Astrocyte of the cerebellum (primary cell): ENCODE measurements at regions not wholly inside any gene's neighbourhood (a gene's known extent, or its start where the extent isn't known, plus 50 kb on each side); places are given as distances from the start of the nearest gene placed in this dataset.

Source experiments
- DNase-seq: peaks from one replicate; pipeline ENCODE4 v3.0.0-alpha.2; 2011; ENCODE audit warnings: low read depth
- H3K4me3 ChIP-seq: 2 replicates; pipeline ENCODE4 v1.5.1; 2011; ENCODE audit warnings: mild to moderate bottlenecking, low read depth, low read length, moderate library complexity
- CTCF ChIP-seq: IDR thresholded peaks from 2 replicates; pipeline ENCODE4 v1.5.1; 2012; ENCODE audit warnings: low read length, low read depth, moderate library complexity, mild to moderate bottlenecking; ENCODE audit errors: missing control alignments
- in situ Hi-C: cut with HindIII; loops from 2 replicates; pipeline ENCODE4 v1.10.0; 2017; ENCODE audit warnings: low sequenced_read_pairs

GRCh38 chr2:217286833-217287232, 427.0 kb upstream of the TNP1 start:
- peak; percentile 79 for DNase-seq
- no peak for TF ChIP-seq CTCF
- in situ Hi-C loops, result no loop called here
- no peak overlapping the region for H3K4me3 ChIP-seq

- no peak for TF ChIP-seq CTCF
- H3K4me3 ChIP-seq, result no peak overlapping the region
- in situ Hi-C loops, result no loop called here
- no peak for DNase-seq
Measured at GRCh38 chr2:217285926-217286325, 426.1 kb upstream of the TNP1 start.

GRCh38 chr2:217283460-217283859, 423.6 kb upstream of the TNP1 start:
- no peak for DNase-seq
- TF ChIP-seq CTCF, result no peak
- H3K4me3 ChIP-seq, result no peak overlapping the region
- in situ Hi-C loops, result no loop called here

- H3K4me3 ChIP-seq, result no peak overlapping the region
- DNase-seq, result no peak
- in situ Hi-C loops, result no loop called here
- no peak for TF ChIP-seq CTCF
Measured at GRCh38 chr2:217282531-217282930, 422.7 kb upstream of the TNP1 start.

GRCh38 chr2:217279556-217279955, 419.7 kb upstream of the TNP1 start:
- peak; percentile 78 for DNase-seq
- TF ChIP-seq CTCF, result no peak
- in situ Hi-C loops, result no loop called here
- H3K4me3 ChIP-seq, result no peak overlapping the region

GRCh38 chr2:217279140-217279539, 419.3 kb upstream of the TNP1 start:
- DNase-seq, result no peak
- TF ChIP-seq CTCF, result no peak
- no peak overlapping the region for H3K4me3 ChIP-seq
- in situ Hi-C loops, result no loop called here
